GM18499 (cell line): ENCODE measurements at regions not wholly inside any gene's neighbourhood (a gene's known extent, or its start where the extent isn't known, plus 50 kb on each side); places are given as distances from the start of the nearest gene placed in this dataset.

Experiments used
- ATAC-seq: cut with Tn5 transposase; IDR thresholded peaks from one replicate; pipeline ENCODE4 v1.9.1; 2021; ENCODE audit warnings: moderate number of reproducible peaks; ENCODE audit not compliant: insufficient read depth, unreplicated experiment

DNA sequence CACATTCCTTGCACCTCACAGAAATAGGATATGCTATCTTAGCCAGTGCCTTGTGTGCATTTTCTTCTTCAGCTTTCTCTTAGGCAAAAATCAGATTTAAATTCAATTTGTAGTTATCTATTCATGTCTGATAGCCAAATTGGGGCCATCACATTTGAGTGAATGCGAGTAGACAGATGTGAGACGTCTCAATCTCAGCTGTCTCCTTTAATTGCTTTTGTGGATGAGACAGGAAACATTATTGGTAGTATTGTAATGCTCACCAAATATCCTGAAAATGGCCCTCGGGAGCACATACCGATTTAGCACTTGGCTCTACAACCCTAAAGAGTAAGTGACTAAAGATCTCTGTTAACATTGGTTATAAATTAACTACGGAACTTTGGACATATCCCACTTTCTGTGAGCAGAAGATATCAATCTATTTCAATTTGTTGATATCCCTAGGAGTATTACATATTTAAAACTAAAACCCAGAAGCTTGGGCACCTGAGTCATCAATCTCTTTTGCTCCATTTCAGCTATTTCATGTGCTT is 1012.5 kb upstream of the TMEM132C start:
- ATAC-seq: no peak

DNA sequence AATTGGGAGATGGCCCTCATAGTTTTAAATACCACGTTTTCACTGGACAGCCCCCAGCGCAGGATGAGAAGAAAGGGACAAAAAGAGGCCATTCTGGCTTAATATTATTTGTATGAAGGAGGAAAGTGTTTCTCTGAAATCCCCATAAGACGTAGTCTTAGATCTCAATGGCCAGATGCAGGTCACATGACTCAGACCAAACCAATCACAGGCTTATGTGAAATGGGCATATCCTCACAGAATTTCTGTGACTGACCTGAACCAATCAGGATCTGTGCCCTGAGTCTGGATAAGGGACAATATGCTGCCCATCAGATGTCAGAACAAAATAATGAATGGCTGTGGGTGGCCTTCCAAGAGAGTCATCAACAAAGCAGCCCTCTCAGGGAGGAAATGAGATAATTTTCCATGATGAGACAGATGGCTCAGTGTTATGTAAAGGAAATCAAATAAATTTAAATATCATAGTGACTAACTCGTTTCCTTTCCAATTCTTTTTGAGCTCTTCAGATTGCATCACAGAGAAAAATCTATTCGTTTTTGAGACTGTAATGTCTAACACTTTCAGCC is 1009.5 kb upstream of the TMEM132C start:
- no peak for ATAC-seq

DNA sequence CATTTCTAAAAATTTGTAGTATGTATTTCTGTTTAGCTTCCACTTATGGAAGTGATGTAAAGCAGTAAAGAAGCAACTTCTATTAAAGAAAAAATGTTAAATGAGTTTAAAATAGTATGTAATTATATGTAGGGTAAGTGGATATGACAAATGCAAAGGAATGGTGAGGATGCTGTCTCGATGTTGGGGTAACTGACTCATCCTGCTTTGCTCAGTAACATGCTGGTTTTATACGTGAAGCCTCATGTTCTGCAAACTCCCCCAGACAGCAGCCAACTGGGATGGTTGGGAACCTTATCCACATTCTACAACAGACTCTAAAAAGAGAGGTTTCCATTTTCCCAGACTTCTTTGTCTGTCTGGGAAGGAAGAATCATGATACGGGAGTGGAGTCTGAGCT is 1006.4 kb upstream of the TMEM132C start:
- no peak for ATAC-seq

DNA sequence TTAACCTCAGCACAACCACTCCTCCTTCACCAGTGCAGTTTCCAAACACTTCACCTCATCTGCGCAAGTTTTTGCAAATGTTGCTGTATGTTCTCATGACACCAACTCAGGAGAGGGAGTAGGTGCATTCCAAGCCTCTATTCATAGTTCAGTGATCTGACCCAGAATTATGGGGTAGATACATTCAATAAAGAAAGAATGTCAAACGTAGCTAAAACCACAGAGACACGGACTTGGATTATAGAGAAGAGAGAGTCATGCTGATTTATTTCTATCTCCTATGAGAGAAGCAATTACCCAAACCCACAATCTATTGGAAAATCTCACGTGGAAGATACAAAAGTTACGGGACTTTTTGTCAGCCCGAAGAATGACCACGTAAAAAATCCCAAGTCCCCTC is 1006.0 kb upstream of the TMEM132C start:
- ATAC-seq: no peak

DNA sequence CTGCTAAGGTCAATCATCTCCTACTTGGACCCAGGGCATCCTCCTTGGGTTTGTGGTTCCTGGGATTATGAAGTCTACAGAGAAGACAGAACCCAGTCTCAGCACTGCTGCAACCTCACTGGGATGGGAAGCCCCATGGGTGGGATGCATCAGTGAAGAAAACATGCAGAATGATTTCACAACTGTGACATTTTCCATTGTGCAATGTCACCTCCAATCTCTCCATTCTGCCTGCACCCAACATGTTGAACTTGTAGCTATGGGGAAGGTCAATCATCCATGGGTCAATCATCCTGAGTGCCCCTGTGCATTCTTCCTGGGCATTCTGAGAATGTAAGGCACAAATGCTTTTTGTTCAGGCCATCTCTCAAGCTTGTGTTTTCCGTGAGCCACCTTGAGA is 1004.4 kb upstream of the TMEM132C start:
- no peak for ATAC-seq

DNA sequence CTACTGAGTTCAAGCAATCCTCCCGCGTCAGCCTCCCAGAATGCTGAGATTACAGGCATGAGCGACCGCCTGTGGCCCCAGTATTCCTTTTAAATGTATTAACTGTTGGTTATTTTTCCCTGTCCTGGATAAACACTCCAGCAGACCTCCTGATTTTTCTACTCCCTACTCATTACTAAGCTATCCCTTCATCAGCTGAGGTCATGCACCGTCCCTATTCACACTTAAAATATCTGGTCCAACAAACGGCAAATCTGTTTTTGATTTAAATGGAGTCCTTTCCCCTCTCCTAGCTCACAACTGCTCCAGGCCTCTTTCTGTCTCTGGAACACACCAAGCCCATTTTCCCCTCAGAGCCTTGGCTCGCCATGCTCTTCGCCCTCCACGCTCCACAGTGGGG is 1003.3 kb upstream of the TMEM132C start:
- ATAC-seq: no peak

DNA sequence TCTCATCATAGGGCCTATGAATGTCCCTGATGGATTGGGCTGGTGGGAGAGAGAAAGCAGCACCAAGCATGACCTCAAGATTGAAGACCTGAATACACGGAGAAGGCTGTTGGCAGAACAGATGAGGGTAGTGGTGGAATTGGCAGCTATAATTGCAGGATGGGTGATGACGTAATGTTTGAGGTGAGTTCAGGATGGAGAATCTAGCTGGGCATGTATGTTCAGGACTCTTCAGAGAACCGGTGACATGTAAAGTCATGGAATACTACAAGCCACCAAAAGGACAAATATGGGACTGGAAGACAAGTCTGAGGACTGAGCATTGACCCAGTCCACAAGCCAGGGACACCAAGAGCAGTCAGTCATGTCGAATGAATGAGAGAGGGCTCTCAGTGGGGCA is 999.8 kb upstream of the TMEM132C start:
- ATAC-seq: no peak

DNA sequence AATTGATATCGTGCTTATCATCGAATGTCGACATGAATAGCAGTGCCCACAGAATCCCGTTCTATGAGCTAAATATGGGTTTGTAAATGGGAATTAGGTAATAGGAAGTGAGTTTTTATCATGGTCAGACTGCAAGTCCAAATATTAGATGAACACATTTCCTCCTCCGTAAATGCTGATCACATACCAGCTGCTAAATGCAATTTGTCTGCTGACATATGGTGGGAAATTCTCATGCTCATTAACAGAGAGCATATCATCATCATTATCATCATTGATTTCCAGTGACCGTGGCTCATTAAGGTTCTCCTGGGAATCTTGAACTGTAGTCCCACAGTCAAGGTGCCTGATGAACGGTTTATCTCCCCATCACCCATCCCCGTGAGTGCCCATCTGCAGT is 998.8 kb upstream of the TMEM132C start:
- ATAC-seq: no peak

DNA sequence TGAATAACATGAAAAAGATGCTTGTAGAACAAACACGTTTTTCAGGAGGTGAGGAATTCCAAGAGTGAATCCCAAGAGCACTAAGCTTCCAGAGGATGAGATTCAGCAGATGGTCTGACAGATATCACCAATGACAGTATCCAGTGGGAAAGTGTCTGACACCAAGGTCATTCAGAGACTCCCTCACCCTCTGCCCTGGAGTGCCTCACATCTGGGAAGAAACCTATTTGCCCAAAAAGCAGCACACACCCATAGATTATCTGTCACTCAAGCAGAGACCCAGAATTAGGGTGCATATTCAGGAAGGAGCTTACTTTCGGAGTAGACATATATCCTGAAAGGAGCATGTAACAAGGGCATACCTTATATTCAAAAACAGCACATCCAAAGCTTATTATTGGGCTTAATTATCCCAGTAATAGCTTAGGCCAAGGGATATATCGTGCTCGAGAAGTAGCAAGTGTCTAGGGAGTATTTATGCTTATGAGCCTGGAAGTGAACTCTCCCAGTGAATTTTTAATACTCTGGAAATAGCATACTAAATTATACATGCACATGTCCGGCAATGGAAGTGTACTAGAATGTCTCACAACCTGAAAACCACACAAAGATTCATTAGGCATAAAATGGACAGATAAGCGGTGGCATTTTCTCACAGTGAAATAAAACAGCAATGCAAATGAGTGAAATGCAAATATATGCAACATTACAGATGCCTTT is 998.1 kb upstream of the TMEM132C start:
- no peak for ATAC-seq

DNA sequence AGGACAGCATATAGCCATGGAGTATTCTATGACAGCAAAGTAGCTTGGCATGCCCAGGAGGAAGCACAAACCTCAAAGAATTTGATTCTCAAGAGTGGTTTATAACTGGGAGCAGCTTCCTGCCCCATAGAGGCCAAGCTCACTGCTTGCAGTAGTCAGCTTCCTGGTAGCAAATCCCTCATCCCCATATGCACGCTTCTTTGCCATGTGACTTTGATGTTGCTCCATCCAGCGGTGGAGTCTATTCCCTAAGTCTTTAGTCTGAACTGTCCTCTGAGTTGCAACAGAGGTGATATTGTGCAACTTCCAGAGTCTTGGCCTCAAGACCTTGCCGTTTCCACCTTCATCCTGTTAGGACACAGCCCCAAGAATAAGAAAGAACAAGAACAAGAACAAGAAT is 996.8 kb upstream of the TMEM132C start:
- ATAC-seq: no peak

DNA sequence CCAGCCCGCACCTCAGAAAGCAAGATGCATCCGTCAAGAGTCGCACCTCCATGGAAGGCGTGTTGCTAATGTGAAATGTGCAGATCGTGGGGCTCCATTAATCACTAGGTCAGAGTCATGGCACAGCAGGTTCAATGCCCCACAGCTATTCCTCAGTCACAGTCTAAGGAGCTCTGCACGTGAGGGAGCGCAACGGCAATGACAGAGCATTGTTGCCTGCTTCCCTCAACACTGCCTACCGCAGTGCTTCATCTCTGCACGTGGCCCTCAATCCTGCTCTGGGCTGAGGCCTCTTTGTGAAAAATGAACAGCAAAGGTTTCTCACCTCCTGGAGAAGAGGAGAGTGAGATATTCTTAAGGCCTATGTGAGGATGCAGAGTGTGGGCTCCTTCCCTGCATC is 995.2 kb upstream of the TMEM132C start:
- ATAC-seq: no peak

DNA sequence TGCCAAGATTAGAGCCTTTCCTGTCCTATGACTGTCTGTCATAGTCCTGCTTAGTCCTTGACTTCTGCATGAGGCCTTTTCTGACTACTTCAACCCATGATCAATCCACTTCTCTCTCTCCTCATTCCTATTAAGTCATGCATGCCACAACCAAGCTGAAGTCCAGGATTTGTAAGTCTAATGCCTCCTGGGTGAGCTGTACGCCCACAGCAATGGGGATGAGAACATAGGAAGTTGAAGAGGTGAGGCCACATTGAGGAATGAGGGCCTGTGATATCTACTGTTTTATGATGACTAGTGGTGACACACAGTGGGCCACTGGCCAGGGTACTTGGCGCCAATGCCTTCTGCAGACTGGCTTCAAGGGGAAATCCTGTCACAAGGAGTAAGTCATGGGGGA is 994.1 kb upstream of the TMEM132C start:
- ATAC-seq: no peak

DNA sequence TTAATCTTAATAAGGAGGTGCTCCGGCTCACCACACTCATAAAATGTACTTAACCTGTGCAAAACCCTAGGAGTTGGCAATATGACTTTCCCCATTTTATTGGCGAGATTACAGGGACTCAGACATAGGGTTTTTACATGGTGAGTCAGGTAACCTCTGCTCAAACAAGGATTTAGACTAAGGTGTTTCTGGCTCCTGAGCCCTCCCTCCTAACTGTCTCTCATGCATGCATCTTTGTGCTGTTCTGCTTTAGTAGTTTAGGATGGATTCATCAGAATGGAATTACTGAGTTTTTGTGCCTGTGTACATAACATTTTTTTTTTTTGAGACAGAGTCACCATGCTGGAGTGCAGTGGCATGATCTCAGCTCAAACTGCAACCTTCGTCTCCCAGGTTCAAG is 993.3 kb upstream of the TMEM132C start:
- no peak for ATAC-seq

DNA sequence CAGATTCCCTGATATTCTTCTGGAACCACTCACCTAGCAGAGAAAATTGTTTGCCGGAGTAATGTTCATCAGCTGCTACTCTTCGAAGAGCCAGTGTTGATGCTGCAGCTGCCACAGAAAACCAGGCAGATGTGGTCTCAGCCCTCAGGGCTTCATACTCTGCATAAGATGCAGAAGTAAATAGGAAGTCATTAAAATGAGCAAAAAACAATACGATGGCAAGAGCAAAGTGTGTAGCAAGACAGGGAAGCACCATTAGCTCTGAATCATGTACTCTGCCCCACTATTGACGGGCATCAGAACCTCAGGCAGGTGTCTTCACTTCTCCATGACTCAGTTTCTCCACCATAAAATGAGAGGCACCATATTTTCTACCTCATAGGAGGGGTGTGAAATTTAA is 991.6 kb upstream of the TMEM132C start:
- no peak for ATAC-seq

DNA sequence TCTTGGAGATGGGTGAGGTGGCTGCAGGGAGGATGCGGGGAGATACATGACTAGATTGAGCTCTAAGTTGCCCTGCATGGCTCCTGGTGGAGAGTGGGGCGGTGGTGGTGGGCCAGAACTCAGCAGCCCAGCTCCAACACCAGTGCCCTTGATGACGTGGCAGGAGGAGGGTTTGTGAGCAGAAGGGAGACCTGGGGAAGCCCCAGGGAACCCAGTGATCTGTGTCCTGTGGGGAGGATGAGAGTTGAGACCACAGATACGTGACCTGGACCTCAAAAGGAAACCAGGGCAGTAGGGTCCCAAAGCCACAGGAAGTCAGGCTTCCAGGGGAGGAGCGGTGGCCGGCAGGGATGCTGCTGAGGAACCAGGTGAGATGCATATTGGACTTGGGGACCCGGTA is 989.1 kb upstream of the TMEM132C start:
- ATAC-seq: no peak

DNA sequence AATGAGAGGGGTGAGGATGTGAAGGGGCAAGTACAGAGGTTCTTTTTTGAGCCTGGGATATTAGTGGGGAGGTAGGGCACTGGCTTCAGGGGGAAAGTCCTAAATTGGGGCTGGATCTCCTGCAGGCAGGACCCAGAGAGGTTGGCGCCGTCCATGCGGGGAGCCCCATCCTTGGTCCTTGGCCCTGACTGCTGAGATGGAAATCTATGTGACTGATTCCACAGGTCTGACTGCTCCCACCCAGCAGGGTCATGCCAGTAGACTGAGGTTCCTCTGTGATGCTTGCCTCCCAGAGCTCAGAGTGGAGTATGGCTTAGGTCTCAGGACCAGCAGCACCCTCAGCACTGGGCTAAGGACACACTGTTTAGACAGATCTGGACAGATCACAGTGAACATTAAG is 988.6 kb upstream of the TMEM132C start:
- ATAC-seq: no peak

DNA sequence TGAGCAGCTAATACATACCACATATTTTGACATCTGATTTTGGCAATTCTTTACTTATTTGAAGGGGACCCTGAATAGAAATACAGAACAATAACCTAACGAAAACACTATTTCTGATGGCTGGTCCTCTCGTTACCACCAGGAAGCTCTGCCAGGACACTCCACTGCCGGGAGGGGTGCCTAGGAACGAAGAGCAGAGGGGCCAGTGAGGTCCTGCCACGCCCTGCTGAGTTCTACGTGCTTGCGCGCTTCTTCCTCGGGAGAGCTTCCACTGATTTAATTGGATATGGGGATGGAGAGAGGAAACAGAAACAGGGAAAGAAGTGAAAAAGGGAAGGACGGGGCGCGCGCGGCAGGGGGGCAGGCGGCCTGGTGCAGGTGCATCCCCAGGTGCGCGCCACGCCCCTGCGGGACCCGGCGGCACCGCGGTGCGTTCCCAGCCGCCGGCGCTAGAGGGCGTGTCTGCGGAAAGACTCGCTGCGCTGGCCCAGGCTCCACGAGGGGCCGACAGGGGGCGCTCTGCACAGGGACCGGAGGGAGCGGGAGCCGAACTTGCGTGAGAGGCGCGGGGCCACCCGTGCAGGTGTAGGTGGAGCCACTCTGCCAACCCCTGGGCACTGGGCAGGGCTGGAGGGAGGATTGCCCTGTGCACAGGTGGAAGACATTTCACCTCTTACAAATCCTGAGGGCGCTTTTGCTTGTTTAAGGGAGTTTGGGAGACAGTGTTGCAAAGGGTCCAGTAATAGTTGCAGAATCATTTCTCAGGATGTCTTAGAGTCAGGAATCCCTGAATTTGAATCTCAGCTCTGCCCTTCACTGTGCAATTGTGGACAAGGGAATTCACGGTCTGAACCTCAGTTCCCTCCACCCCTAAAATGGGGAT is 986.3 kb upstream of the TMEM132C start:
- no peak for ATAC-seq

DNA sequence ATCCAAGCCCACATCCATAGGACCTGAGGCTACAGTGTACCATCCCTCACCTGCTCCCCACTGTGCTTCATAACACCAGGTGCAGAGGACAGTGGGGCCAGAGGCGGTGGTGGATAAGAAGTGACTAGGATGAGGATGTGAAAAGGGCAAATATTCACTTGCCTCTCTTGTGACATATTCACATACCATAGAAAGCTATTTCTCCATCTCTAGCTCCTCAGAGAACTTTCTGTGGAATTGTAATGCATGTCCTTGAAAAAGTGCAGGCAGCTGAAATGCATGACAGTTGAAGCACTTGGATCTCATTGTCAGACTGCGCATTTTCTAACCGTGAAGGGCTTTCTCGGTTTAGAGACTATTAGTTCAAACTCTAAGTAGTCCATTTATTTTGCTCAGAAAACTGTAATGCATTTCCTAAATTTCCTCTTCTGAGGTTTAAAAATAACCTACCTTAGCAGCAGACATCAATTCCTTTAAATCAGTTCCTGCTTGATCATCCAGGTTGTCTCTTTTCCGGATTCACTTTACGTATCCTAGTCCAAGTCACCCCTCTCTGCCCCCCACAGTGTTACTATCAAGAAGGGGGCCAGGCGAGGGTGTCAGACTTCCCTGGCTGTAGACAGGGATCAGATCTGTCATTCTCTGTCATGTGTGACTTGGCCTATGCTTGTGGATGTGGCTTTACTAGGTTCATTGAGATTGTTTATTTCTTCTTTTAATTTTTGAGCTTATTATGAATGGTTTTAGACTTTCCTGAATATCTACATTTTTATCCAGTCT is 984.0 kb upstream of the TMEM132C start:
- ATAC-seq: no peak

DNA sequence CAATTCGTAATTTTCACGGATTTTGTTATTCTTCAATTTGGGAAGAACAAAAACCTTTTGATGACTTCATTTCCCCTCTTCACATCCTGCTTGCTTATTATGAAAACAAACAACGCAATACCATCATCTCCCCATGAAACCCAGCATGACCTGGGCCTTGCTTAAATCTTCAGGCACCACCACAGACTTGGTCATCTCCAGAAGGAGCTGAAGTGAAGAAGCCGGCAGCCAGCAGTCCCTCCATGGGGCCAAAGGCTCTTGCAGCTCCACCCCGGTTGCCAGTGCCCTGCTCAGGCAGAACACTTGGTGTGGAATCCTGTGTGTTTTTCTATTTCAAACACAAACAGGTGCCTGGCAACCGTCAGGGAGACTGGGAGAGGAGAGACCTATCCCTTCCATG is 982.9 kb upstream of the TMEM132C start:
- no peak for ATAC-seq

DNA sequence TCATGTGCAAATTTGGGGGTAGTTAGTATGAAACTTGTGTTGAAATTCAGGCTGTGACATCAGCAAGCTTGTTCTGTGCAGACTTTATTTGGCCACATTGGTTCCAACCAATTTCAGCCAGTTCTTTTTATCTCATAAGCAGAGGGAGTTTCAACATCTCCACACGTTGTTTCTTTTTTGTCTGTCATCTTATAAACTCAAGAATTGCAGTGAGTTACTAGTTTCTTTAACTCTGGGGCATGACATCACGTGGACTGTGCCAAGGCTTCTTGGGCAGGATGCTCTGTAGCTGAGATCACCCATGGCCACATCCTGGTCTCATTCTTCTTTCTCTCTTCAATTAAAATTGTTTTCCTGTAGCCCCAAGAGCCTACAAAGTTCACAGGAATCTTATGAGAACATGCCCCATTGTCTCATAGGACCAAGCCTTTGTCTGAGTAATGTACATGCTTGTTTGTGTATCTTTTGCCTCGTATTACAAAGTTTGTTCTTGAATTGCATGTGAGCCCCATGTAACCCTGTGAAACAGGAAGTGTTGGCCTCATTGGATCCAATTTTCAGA is 982.0 kb upstream of the TMEM132C start:
- ATAC-seq: no peak
